Thymus (tissue), 11 donors: ENCODE measurements at regions not wholly inside any gene's neighbourhood (a gene's known extent, or its start where the extent isn't known, plus 50 kb on each side); places are given as distances from the start of the nearest gene placed in this dataset.
"Not testable (repeated sequence)": the region's sequence is repeated elsewhere in the genome, so short reads cannot be mapped to it uniquely, and the experiment has no call there.

Experiments used
- DNase-seq, 9 donors: peaks; one replicate each; pipeline ENCODE4 v3.0.0-alpha.2; 2013; ENCODE audit warnings: low spot score in 9 of 9, low read depth in 6 of 9, missing footprints in 1 of 9
- H3K27ac ChIP-seq, 2 donors: one replicate each; pipeline ENCODE4 v1.5.1; 2013; ENCODE audit warnings: control low read depth in 1 of 2, low read depth in 1 of 2, low read length in 1 of 2, mild to moderate bottlenecking in 1 of 2, moderate library complexity in 1 of 2
- H3K27me3 ChIP-seq, 2 donors: one replicate each; pipeline ENCODE4 v1.5.1; 2013; ENCODE audit warnings: low read length in 1 of 2; ENCODE audit not compliant: control insufficient read depth in 2 of 2, insufficient read depth in 1 of 2
- H3K36me3 ChIP-seq, 2 donors: one replicate each; pipeline ENCODE4 v1.5.1; 2013; ENCODE audit warnings: low read length in 1 of 2, mild to moderate bottlenecking in 1 of 2, moderate library complexity in 1 of 2; ENCODE audit not compliant: control insufficient read depth in 2 of 2, insufficient read depth in 2 of 2
- H3K4me1 ChIP-seq, 2 donors: one replicate each; pipeline ENCODE4 v1.5.1; 2013; ENCODE audit warnings: low read length in 2 of 2; ENCODE audit not compliant: control insufficient read depth in 2 of 2, insufficient read depth in 2 of 2
- H3K4me3 ChIP-seq, 2 donors: one replicate each; pipeline ENCODE4 v1.5.1; 2013; ENCODE audit warnings: low read length in 2 of 2, control low read depth in 1 of 2, mild to moderate bottlenecking in 1 of 2
- H3K9me3 ChIP-seq, 2 donors: one replicate each; pipeline ENCODE4 v1.5.1; 2013; ENCODE audit warnings: low read length in 1 of 2, mild to moderate bottlenecking in 1 of 2; ENCODE audit not compliant: control insufficient read depth in 2 of 2, insufficient read depth in 1 of 2
- WGBS: extraction: QIAGEN DNeasy Blood & Tissue Kit; methylation state at CpG from one replicate; pipeline ENCODE4 v1.1.7; 2013; 5-methylcytosine and 5-hydroxymethylcytosine counted together
- donor health status: healthy.

DNA sequence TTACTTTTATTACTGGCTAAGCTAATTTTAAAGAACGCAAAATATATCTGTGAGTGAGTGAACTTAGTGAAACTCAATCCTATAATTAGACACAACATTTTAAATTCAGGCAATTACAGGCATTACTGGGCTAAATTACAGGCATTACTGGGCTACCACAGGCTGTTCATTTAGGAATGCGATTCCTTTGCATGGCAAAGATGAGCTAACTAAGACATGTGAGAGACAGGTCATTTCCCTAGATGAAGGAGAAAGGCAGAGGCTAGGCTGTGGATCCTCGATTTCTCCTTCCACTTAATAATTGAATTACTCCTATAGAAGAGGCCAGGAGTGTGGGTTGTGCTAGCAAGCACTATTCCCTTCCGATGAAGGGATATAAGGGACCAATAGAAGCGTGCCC lies 429.4 kb upstream of the LMO3 start:
- H3K27me3 ChIP-seq: no peaks in the 10 kb centered on the region
- H3K36me3 ChIP-seq: no peaks in the 10 kb centered on the region
- no peaks in the 10 kb centered on the region for H3K9me3 ChIP-seq
- 89% methylated on average over 5 of the region's 5 CpGs for WGBS
- no peak overlapping the region for H3K27ac ChIP-seq
- no peaks in the 10 kb centered on the region for H3K4me1 ChIP-seq
- no peak for DNase-seq
- no peak overlapping the region for H3K4me3 ChIP-seq

- Histone ChIP-seq H3K27me3 (no peaks in the 10 kb centered on the region), H3K9me3 (no peaks in the 10 kb centered on the region), H3K4me1 (no peaks in the 10 kb centered on the region), H3K36me3 (no peaks in the 10 kb centered on the region), H3K27ac (no peak overlapping the region), H3K4me3 (no peak overlapping the region)
- WGBS: 47% methylated on average over 1 of the region's 1 CpG
- DNase-seq: no peak
These were observed 424.4 kb upstream of the LMO3 start for GRCh38 chr12:17030338-17030737.

GRCh38 chr12:17028348-17028747 lies 422.4 kb upstream of the LMO3 start:
- DNase-seq: no peak

DNA sequence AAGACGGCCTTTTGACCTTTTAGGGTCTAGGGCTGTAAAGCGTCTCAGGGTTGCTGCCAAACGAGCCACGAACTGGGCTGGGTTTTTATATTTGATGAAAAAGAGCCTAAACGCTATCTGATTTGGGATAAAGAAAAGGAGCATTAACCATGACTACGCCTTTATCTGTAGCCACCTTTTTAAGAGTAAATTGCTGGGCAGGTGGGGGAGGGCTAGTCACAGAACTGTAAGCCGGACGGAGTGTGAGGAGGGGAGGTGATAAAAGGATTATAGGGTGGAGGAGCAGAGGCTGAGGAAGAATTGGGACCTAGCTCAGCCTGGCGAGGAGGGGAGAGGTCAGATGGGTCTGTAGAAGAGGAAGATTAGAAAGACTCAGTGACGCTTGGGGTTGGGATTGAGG lies 419.5 kb upstream of the LMO3 start:
- H3K36me3 ChIP-seq, H3K4me3 ChIP-seq, H3K27me3 ChIP-seq, H3K27ac ChIP-seq, H3K9me3 ChIP-seq, H3K4me1 ChIP-seq, DNase-seq: not testable (repeated sequence)
- WGBS: 90% methylated on average over 10 of the region's 10 CpGs

More at GRCh38 chr12:17028348-17028747, 422.4 kb upstream of the LMO3 start:
- no peaks in the 10 kb centered on the region for H3K36me3 ChIP-seq
- 48% methylated on average over 4 of the region's 4 CpGs for WGBS
- H3K27ac ChIP-seq: no peak overlapping the region
- no peaks in the 10 kb centered on the region for H3K9me3 ChIP-seq
- H3K4me3 ChIP-seq: no peak overlapping the region
- no peaks in the 10 kb centered on the region for H3K27me3 ChIP-seq
- H3K4me1 ChIP-seq: no peaks in the 10 kb centered on the region

GRCh38 chr12:17020765-17021164 lies 414.8 kb upstream of the LMO3 start:
- Histone ChIP-seq H3K36me3 (no peaks in the 10 kb centered on the region), H3K4me3 (no peak overlapping the region), H3K4me1 (no peaks in the 10 kb centered on the region), H3K27ac (no peak overlapping the region), H3K9me3 (no peaks in the 10 kb centered on the region), H3K27me3 (no peaks in the 10 kb centered on the region)
- DNase-seq: no peak

DNA sequence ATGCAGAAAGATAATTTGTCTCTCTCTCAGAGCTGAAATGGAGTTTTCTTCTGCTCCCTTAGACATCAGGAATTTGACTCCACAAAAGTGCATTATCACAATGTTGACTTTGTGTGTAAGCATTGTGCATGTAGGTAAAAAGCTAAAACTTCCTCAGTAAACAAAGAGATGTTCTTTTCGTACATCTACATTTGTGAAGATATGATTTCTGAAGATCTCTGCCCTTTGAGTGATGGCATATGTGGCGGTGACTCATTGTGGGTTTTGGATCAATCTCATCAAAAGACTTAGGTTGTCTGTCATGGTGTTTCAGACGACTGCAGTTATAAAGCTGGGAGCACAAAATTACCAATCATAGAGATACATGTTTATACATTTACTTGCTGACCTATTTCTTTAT lies 411.4 kb upstream of the LMO3 start:
- no peak overlapping the region for H3K4me3 ChIP-seq
- WGBS: 94% methylated on average over 3 of the region's 3 CpGs
- H3K27ac ChIP-seq: no peak overlapping the region
- no peaks in the 10 kb centered on the region for H3K36me3 ChIP-seq
- H3K4me1 ChIP-seq: no peaks in the 10 kb centered on the region
- peaks cover 0 to 2% of the 10 kb centered on the region in 2 donors for H3K9me3 ChIP-seq
- DNase-seq: no peak
- no peaks in the 10 kb centered on the region for H3K27me3 ChIP-seq

DNA sequence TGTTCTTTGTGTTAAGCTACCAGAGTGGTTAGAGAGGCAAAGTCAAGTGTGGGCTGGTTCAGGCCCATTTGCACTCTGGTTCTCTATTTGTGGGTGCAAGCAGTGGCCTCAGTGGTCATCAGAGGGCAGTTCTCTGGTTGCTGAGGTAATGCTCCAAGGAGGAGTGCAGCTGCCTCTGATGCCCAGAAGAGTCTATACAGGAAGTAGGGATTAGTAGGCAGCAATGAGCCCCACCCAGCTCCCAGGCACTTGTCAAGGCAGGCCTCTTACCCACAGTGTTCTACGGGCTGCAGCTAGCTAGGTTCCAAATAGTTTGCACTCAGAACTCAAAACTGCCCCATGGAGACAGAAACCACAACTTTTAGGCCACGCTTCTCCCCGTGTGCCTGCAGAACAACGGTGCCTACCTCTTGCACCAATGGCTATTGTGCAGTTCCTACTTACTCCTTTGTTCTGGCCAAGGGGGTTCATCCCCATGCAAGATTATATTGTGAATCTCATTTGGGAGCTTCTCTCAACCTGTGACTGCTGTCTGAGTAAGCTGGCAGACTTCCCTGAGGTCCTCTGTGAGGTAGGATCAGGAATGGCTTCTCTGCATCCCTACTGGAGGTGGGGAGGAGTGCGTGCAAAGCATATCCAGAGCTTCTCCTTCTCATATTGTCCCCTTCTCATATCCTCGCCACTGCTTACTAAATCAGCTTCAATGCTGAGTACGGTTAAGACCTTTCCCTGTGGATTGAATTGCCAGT lies 410.3 kb upstream of the LMO3 start:
- 94% methylated on average over 7 of the region's 7 CpGs for WGBS
- Histone ChIP-seq H3K4me1 (no peaks in the 10 kb centered on the region), H3K4me3 (no peak overlapping the region), H3K36me3 (no peaks in the 10 kb centered on the region), H3K27ac (no peak overlapping the region), H3K9me3 (peaks cover 0 to 2% of the 10 kb centered on the region in 2 donors), H3K27me3 (no peaks in the 10 kb centered on the region)
- no peak for DNase-seq

- H3K27me3 ChIP-seq: no peaks in the 10 kb centered on the region
- no peak overlapping the region for H3K4me3 ChIP-seq
- no peak for DNase-seq
- H3K9me3 ChIP-seq: peaks cover 0 to 2% of the 10 kb centered on the region in 2 donors
- H3K36me3 ChIP-seq: no peaks in the 10 kb centered on the region
- 100% methylated on average over 1 of the region's 1 CpG for WGBS
- H3K27ac ChIP-seq: no peak overlapping the region
- no peaks in the 10 kb centered on the region for H3K4me1 ChIP-seq
These were observed 409.5 kb upstream of the LMO3 start for GRCh38 chr12:17015501-17015900.

GRCh38 chr12:17007442-17008040 lies 401.6 kb upstream of the LMO3 start:
- 97% methylated on average over 43 of the region's 43 CpGs for WGBS
- not testable (repeated sequence) for H3K9me3 ChIP-seq, H3K36me3 ChIP-seq, DNase-seq, H3K4me3 ChIP-seq, H3K4me1 ChIP-seq, H3K27ac ChIP-seq, H3K27me3 ChIP-seq
